Neutrophil (primary cell): ENCODE measurements at regions not wholly inside any gene's neighbourhood (a gene's known extent, or its start where the extent isn't known, plus 50 kb on each side); places are given as distances from the start of the nearest gene placed in this dataset.

ENCODE experiments used
- H3K27ac ChIP-seq: fragments of 200-600 bp; sonication (generic); 2 replicates; pipeline ENCODE4 v1.5.1; 2016; ENCODE audit warnings: mild to moderate bottlenecking, moderate library complexity
- H3K27me3 ChIP-seq: fragments of 200-600 bp; sonication (generic); 2 replicates; pipeline ENCODE4 v1.6.0; 2016; ENCODE audit warnings: mild to moderate bottlenecking
- H3K36me3 ChIP-seq: fragments of 200-600 bp; sonication (generic); 2 replicates; pipeline ENCODE4 v1.5.1; 2017
- H3K4me1 ChIP-seq, 2 experiments: fragments of 200-600 bp in 1 of 2; sonication (generic) in 1 of 2; 1 replicate in 1 of 2; 2 replicates in 1 of 2; pipeline versions ENCODE4 v1.5.1 to v1.6.1; 2013 to 2016; ENCODE audit warnings: low read depth in 1 of 2, low read length in 1 of 2, mild to moderate bottlenecking in 1 of 2, moderate library complexity in 1 of 2; ENCODE audit not compliant: control insufficient read depth in 1 of 2, insufficient read depth in 1 of 2
- H3K4me3 ChIP-seq, 2 experiments: fragments of 200-600 bp in 1 of 2; sonication (generic) in 1 of 2; 1 replicate in 1 of 2; 2 replicates in 1 of 2; pipeline ENCODE4 v1.5.1; 2013 to 2016; ENCODE audit warnings: low read depth in 1 of 2, low read length in 1 of 2, mild to moderate bottlenecking in 1 of 2, moderate library complexity in 1 of 2
- H3K9me3 ChIP-seq: fragments of 200-600 bp; sonication (generic); 2 replicates; pipeline ENCODE4 v1.5.1; 2016
- TF ChIP-seq, protein P1 (sequence below): fragments of 200-600 bp; sonication (generic); IDR thresholded peaks from 2 replicates; pipeline ENCODE4 v1.5.1; 2016; ENCODE audit warnings: antibody characterized with exemption

DNA sequence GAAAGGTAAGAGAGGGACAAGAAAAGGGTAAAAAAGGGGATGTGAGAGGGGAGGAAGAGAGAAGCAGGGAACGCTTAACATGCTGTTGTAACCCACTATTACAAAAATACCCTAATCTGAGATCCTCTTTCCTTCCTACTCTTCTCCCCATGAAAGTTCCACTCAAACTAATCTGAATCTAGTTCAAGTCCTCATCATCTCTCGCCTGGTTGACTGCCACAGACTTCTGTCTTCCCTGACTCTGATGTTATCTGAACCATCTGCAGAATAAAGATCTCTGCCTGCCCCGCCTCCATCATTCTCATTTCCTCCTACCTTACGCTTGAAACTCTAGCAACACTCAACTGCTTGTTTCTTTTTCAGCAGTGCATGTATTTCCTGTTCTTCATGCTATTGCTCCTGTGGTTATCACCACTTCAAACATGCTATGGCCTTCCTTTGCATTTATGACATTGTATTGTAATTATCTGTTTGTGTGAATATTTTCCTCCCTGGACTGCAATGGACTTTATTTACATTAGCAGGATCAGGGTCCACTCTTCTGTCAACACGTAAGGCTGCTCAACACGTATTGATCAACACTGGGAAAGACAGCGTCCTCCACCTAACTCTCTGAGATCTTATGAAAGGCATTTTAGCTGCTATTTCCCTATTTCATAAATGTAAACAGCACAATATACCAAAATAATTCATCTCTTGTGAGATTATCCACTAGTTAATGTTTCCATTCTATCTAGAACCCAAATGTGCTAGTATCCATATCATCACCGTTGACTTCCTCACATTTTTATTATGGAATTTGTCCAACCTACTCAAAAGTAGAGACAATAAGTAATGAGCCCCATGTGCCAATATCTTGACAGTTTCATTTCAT, 215.5 kb upstream of the USP25 start:
- Histone ChIP-seq H3K27me3 (no peaks in the 10 kb centered on the region), H3K27ac (peak overlapping the region; percentile 70), H3K9me3 (no peaks in the 10 kb centered on the region), H3K4me1 (peaks cover 11% of the 10 kb centered on the region in 2 experiments), H3K36me3 (no peaks in the 10 kb centered on the region), H3K4me3 (peak overlapping the region; percentile 2 to 8)
- TF ChIP-seq, protein P1, sequence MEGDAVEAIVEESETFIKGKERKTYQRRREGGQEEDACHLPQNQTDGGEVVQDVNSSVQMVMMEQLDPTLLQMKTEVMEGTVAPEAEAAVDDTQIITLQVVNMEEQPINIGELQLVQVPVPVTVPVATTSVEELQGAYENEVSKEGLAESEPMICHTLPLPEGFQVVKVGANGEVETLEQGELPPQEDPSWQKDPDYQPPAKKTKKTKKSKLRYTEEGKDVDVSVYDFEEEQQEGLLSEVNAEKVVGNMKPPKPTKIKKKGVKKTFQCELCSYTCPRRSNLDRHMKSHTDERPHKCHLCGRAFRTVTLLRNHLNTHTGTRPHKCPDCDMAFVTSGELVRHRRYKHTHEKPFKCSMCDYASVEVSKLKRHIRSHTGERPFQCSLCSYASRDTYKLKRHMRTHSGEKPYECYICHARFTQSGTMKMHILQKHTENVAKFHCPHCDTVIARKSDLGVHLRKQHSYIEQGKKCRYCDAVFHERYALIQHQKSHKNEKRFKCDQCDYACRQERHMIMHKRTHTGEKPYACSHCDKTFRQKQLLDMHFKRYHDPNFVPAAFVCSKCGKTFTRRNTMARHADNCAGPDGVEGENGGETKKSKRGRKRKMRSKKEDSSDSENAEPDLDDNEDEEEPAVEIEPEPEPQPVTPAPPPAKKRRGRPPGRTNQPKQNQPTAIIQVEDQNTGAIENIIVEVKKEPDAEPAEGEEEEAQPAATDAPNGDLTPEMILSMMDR, result no peak

DNA sequence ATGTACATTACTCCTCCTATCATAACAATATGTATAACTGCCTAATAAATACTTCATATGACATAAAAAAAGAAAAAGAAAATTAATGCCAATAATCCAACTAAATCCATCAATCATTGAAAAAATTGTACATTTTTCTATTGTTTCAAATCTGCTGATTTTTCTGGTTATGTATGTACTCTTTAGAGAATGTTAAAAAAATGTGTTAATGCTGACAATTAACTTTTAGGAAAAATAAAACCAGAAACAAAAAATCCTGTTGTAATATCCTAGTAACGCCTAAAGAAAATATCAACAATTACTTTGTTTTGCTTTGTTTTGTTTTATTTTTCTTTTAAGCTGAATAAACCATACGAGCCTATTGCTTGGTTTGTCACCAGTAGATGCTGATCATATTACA, 213.9 kb upstream of the USP25 start:
- TF ChIP-seq, protein P1, result no peak
- H3K4me3 ChIP-seq, result no peak overlapping the region

GRCh38 chr21:15517394-15517793, 212.4 kb upstream of the USP25 start:
- H3K27ac ChIP-seq, result no peak overlapping the region
- TF ChIP-seq, protein P1, result no peak
- H3K4me1 ChIP-seq, result peaks cover 11% of the 10 kb centered on the region in 2 experiments
- H3K4me3 ChIP-seq, result no peak overlapping the region
- H3K27me3 ChIP-seq, result no peaks in the 10 kb centered on the region
- H3K36me3 ChIP-seq, result no peaks in the 10 kb centered on the region
- no peaks in the 10 kb centered on the region for H3K9me3 ChIP-seq

More for the DNA sequence above, 213.9 kb upstream of the USP25 start:
- H3K36me3 ChIP-seq, result no peaks in the 10 kb centered on the region
- peaks cover 11% of the 10 kb centered on the region in 2 experiments for H3K4me1 ChIP-seq
- H3K27ac ChIP-seq, result no peak overlapping the region
- no peaks in the 10 kb centered on the region for H3K9me3 ChIP-seq
- H3K27me3 ChIP-seq, result no peaks in the 10 kb centered on the region

DNA sequence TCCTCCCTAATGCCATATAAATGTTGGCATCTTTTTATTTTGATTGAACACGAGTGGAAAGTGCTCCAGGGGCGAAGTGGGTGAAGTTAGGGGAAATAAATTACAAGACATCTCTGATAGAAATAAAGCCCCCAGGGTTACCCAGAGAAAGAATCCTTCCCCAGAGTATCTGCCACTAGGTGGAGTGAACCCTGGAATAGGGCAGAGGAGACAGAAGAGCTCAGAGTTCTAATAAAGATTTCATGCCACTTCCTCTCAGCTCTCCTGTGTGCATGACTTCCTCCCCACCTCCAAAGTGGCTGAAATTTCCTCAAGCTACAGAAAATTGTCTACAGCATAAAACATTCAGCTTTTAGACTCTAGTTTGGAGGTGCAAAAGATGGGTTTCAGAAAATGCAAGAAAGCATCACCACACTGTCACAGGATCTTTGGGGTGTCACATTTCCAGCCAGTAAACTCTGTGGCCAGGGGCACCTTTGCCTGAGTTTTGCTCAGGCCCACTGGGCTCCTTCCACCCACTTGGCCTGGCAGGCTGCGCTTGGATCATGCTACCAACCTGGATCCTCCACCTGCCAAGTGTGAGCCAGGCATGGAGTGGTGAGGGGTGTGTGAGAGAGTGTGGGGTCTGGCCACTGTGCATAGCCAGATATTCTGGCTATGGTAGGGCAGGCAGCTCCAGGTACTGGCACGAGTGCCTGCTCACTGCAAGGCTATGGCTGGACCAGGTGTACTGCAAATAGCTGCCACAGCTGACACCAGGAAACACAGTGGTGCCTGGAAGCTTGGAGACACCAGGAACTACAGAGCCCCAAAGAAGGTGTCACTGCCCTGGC, 208.8 kb upstream of the USP25 start:
- H3K27ac ChIP-seq, result no peak overlapping the region
- no peaks in the 10 kb centered on the region for H3K4me1 ChIP-seq
- TF ChIP-seq, protein P1, result no peak
- no peaks in the 10 kb centered on the region for H3K27me3 ChIP-seq
- H3K36me3 ChIP-seq, result no peaks in the 10 kb centered on the region
- no peak overlapping the region for H3K4me3 ChIP-seq
- H3K9me3 ChIP-seq, result no peaks in the 10 kb centered on the region

- no peaks in the 10 kb centered on the region for H3K9me3 ChIP-seq
- H3K4me1 ChIP-seq, result no peaks in the 10 kb centered on the region
- TF ChIP-seq, protein P1, result no peak
- no peak overlapping the region for H3K27ac ChIP-seq
- no peak overlapping the region for H3K4me3 ChIP-seq
- H3K27me3 ChIP-seq, result no peaks in the 10 kb centered on the region
- H3K36me3 ChIP-seq, result no peaks in the 10 kb centered on the region
Measured at GRCh38 chr21:15521644-15522001, 208.2 kb upstream of the USP25 start.
